H1 (cell line): ENCODE measurements at regions not wholly inside any gene's neighbourhood (a gene's known extent, or its start where the extent isn't known, plus 50 kb on each side); places are given as distances from the start of the nearest gene placed in this dataset.

Experiments
- ATF3 ChIP-seq: IDR thresholded peaks from 2 replicates; pipeline ENCODE4 v1.6.1; 2011; ENCODE audit warnings: low read depth, mild to moderate bottlenecking, low read length; ENCODE audit not compliant: insufficient read depth
- CTBP2 ChIP-seq: IDR thresholded peaks from 2 replicates; pipeline ENCODE4 v1.7.0; 2011; ENCODE audit warnings: borderline replicate concordance, mild to moderate bottlenecking, moderate library complexity, mixed read lengths, low read length; ENCODE audit not compliant: insufficient read depth, insufficient read length
- FOSL1 ChIP-seq: IDR thresholded peaks from 2 replicates; pipeline ENCODE4 v1.6.1; 2011; ENCODE audit warnings: mild to moderate bottlenecking, low read depth, low read length, moderate library complexity; ENCODE audit not compliant: insufficient read depth
- NRF1 ChIP-seq: IDR thresholded peaks from 2 replicates; pipeline ENCODE4 v1.6.1; 2011; ENCODE audit warnings: mild to moderate bottlenecking, low read depth, low read length, improper control_type of control experiment
- SRF ChIP-seq: IDR thresholded peaks from 2 replicates; pipeline ENCODE4 v1.6.1; 2011; ENCODE audit warnings: mild to moderate bottlenecking, low read depth, low read length, moderate library complexity

GRCh38 chr2:21301871-21302455 lies 178.2 kb downstream of the TDRD15 start (continued):
- TF ChIP-seq CTBP2 = no peak
- TF ChIP-seq FOSL1 = no peak
- no peak for TF ChIP-seq NRF1
- TF ChIP-seq SRF = no peak
- no peak for TF ChIP-seq ATF3
